ENCODE measurements at regions not wholly inside any gene's neighbourhood (a gene's known extent, or its start where the extent isn't known, plus 50 kb on each side); places are given as distances from the start of the nearest gene placed in this dataset.

DNA sequence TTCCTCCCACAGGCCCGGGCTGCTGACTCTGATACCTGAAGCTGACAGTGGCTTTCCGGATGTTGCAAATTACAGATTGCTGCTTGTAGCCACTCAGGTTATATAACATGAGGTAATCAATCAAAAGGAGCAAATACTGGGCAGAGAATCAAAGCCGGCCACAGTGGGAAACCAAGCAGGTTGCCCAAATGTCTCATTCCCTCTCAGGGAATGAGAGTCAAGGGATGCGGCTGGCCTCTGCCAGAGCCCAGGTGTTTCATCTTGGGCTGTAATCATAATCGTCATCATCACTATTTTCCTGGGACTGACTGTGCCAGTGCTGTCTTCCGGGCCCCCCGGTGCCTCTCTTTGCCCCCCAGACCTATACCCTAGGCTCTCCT, 292.4 kb upstream of the FOXF1 start:
- no peak for TF ChIP-seq TCF7L2 (IDR thresholded peaks at IDR 0.05; ENCODE audit: borderline replicate concordance, extremely low read depth, insufficient read depth, insufficient read length)
- no peak for TF ChIP-seq FOSL1 (IDR thresholded peaks at IDR 0.05; ENCODE audit: low read depth)
- no peak for TF ChIP-seq POLR2AphosphoS5 (IDR thresholded peaks at IDR 0.05; ENCODE audit: low read depth, low read length)
- TF ChIP-seq ATF3 (IDR thresholded peaks at IDR 0.05): no peak
